ENCODE measurements at regions not wholly inside any gene's neighbourhood (a gene's known extent, or its start where the extent isn't known, plus 50 kb on each side); places are given as distances from the start of the nearest gene placed in this dataset.
A peak's percentile ranks its signal among the peaks of the same experiment; 100 is the strongest.

GRCh38 chr18:47602273-47602897 is 328.1 kb downstream of the SMAD2 start:
- no peak for DNase-seq (ENCODE audit: low read depth in 2 of 3, low spot score in 1 of 3)

- DNase-seq (ENCODE audit: low read depth in 2 of 3, low spot score in 1 of 3): no peak
Measured at GRCh38 chr18:47601581-47602272, 328.7 kb downstream of the SMAD2 start.

- peak in 1 of 3 donors; percentile 3 for DNase-seq (ENCODE audit: low read depth in 2 of 3, low spot score in 1 of 3)
Measured at GRCh38 chr18:47595831-47596501, 334.5 kb downstream of the SMAD2 start.

GRCh38 chr18:47594621-47595086 is 335.8 kb downstream of the SMAD2 start:
- DNase-seq (ENCODE audit: low read depth in 2 of 3, low spot score in 1 of 3): no peak

- no peak for DNase-seq (ENCODE audit: low read depth in 2 of 3, low spot score in 1 of 3)
Measured at GRCh38 chr18:47593744-47594472, 336.6 kb downstream of the SMAD2 start.

- no peak for DNase-seq (ENCODE audit: low read depth in 2 of 3, low spot score in 1 of 3)
Measured at GRCh38 chr18:47591429-47591828, 339.0 kb downstream of the SMAD2 start.

- DNase-seq (ENCODE audit: low read depth in 2 of 3, low spot score in 1 of 3): no peak
Measured at GRCh38 chr18:47587587-47587986, 336.1 kb upstream of the SKOR2 start.

- no peak for DNase-seq (ENCODE audit: low read depth in 2 of 3, low spot score in 1 of 3)
Measured at GRCh38 chr18:47586418-47587070, 335.1 kb upstream of the SKOR2 start.

GRCh38 chr18:47585914-47586313 is 334.5 kb upstream of the SKOR2 start:
- DNase-seq (ENCODE audit: low read depth in 2 of 3, low spot score in 1 of 3): no peak

- no peak for DNase-seq (ENCODE audit: low read depth in 2 of 3, low spot score in 1 of 3)
Measured at GRCh38 chr18:47585136-47585535, 333.7 kb upstream of the SKOR2 start.

- DNase-seq (ENCODE audit: low read depth in 2 of 3, low spot score in 1 of 3): no peak
Measured at GRCh38 chr18:47582093-47582492, 330.6 kb upstream of the SKOR2 start.

GRCh38 chr18:47577520-47577919 is 326.1 kb upstream of the SKOR2 start:
- DNase-seq (ENCODE audit: low read depth in 2 of 3, low spot score in 1 of 3): no peak

GRCh38 chr18:47574966-47575365 is 323.5 kb upstream of the SKOR2 start:
- no peak for DNase-seq (ENCODE audit: low read depth in 2 of 3, low spot score in 1 of 3)

GRCh38 chr18:47571957-47572356 is 320.5 kb upstream of the SKOR2 start:
- no peak for DNase-seq (ENCODE audit: low read depth in 2 of 3, low spot score in 1 of 3)

GRCh38 chr18:47566809-47567208 is 315.3 kb upstream of the SKOR2 start:
- DNase-seq (ENCODE audit: low read depth in 2 of 3, low spot score in 1 of 3): no peak

- DNase-seq (ENCODE audit: low read depth in 2 of 3, low spot score in 1 of 3): no peak
Measured at GRCh38 chr18:47560723-47561715, 309.6 kb upstream of the SKOR2 start.

GRCh38 chr18:47558110-47558750 is 306.8 kb upstream of the SKOR2 start:
- no peak for DNase-seq (ENCODE audit: low read depth in 2 of 3, low spot score in 1 of 3)

- DNase-seq (ENCODE audit: low read depth in 2 of 3, low spot score in 1 of 3): no peak
Measured at GRCh38 chr18:47557160-47557559, 305.7 kb upstream of the SKOR2 start.

GRCh38 chr18:47552783-47553182 is 301.3 kb upstream of the SKOR2 start:
- no peak for DNase-seq (ENCODE audit: low read depth in 2 of 3, low spot score in 1 of 3)

All from stimulated activated CD4-positive, alpha-beta T cell treated with anti-CD3 and anti-CD28 coated beads, Interleukin-12 subunit alpha, Interleukin-12 subunit beta, amount 100 ng/mL, for 48 hours (primary cell).